ENCODE measurements at regions not wholly inside any gene's neighbourhood (a gene's known extent, or its start where the extent isn't known, plus 50 kb on each side); places are given as distances from the start of the nearest gene placed in this dataset.

- TF ChIP-seq CTCF (conservative IDR thresholded peaks at IDR 0.05) (no peak), ZFX (IDR thresholded peaks at IDR 0.05) (no peak)
These were observed 158.0 kb downstream of the PCSK1 start for GRCh38 chr5:96275051-96275450.

All from C4-2B (cell line).